CD4-positive, alpha-beta T cell (primary cell): ENCODE measurements at regions not wholly inside any gene's neighbourhood (a gene's known extent, or its start where the extent isn't known, plus 50 kb on each side); places are given as distances from the start of the nearest gene placed in this dataset.

Experiments used
- ATAC-seq: fragments of 200-7000 bp; cut with Tn5 transposase; one replicate; pipeline ENCODE4 v1.10.0; 2022; ENCODE audit warnings: mild to moderate bottlenecking; ENCODE audit not compliant: poor library complexity
- CTCF ChIA-PET: fragments of 350-600 bp; sonication (Branson Sonifier 250); formaldehyde crosslinking; loops from one replicate; lab custom pipeline; 2021; ENCODE audit warnings: antibody characterized with exemption, inconsistent platforms; lab: Charles Lee
- POLR2A ChIA-PET: fragments of 350-600 bp; sonication (Branson Sonifier 250); formaldehyde crosslinking; loops from one replicate; lab custom pipeline; 2021; ENCODE audit warnings: antibody characterized with exemption, inconsistent platforms; lab: Charles Lee
- DNase-seq, 14 experiments: peaks; one replicate each; pipeline ENCODE4 v3.0.0-alpha.2; 2013 to 2020; ENCODE audit warnings: mixed read lengths in 2 of 14
- H3K27ac ChIP-seq, 2 donors: one replicate each; pipeline versions ENCODE4 v1.5.1 to v1.7.0; 2013; ENCODE audit warnings: low read length in 2 of 2, low read depth in 1 of 2, mild to moderate bottlenecking in 1 of 2
- H3K27me3 ChIP-seq, 2 experiments: 1 replicate in 1 of 2; 2 replicates in 1 of 2; pipeline versions ENCODE4 v1.6.1 to v1.7.0; 2013; ENCODE audit warnings: low read length in 2 of 2, control low read depth in 1 of 2, mild to moderate bottlenecking in 1 of 2, moderate library complexity in 1 of 2; ENCODE audit not compliant: insufficient read depth in 2 of 2, control insufficient read depth in 1 of 2
- H3K36me3 ChIP-seq: one replicate; pipeline ENCODE4 v1.6.1; 2013; ENCODE audit warnings: low read length, control low read depth; ENCODE audit not compliant: insufficient read depth
- H3K4me1 ChIP-seq: one replicate; pipeline ENCODE4 v1.6.1; 2013; ENCODE audit warnings: low read length, control low read depth; ENCODE audit not compliant: insufficient read depth
- H3K4me3 ChIP-seq: one replicate; pipeline ENCODE4 v1.5.1; 2013; ENCODE audit warnings: mild to moderate bottlenecking, low read length, moderate library complexity
- H3K9me3 ChIP-seq, 2 experiments: 1 replicate in 1 of 2; 2 replicates in 1 of 2; pipeline versions ENCODE4 v1.6.1 to v1.7.0; 2013; ENCODE audit warnings: low read length in 2 of 2, mild to moderate bottlenecking in 2 of 2, control low read depth in 1 of 2, moderate library complexity in 1 of 2; ENCODE audit not compliant: control insufficient read depth in 1 of 2, insufficient read depth in 1 of 2
- H3K27ac Mint-ChIP-seq: one replicate; pipeline ENCODE4 v1.8.0; 2020; ENCODE audit warnings: mixed read lengths
- H3K27me3 Mint-ChIP-seq: one replicate; pipeline ENCODE4 v1.8.0; 2021; ENCODE audit warnings: mixed read lengths
- H3K36me3 Mint-ChIP-seq: one replicate; pipeline ENCODE4 v1.8.0; 2021; ENCODE audit warnings: low read depth, mixed read lengths
- H3K4me1 Mint-ChIP-seq: one replicate; pipeline ENCODE4 v1.8.0; 2021; ENCODE audit warnings: low read depth, mixed read lengths
- H3K4me3 Mint-ChIP-seq: one replicate; pipeline ENCODE4 v1.8.0; 2020; ENCODE audit warnings: mild to moderate bottlenecking, mixed read lengths
- H3K9me3 Mint-ChIP-seq: one replicate; pipeline ENCODE4 v1.8.0; 2020; ENCODE audit warnings: mixed read lengths
- intact Hi-C, 2 experiments: fragments of 100-400 bp; cut with DNase I in 1 of 2; cut with micrococcal nuclease in 1 of 2; formaldehyde crosslinking; loops; one replicate each; pipeline versions ENCODE4 v1.15.1 to v1.9.0; 2023 to 2025; cut with DNase I, micrococcal nuclease
- TF ChIP-seq, protein P1 (sequence below): fragments of 200-600 bp; IDR thresholded peaks from one replicate; pipeline ENCODE4 v1.8.0; 2022; ENCODE audit warnings: antibody characterized with exemption, mild to moderate bottlenecking

GRCh38 chr9:103700195-103700962 is 393.7 kb upstream of the SMC2 start:
- Mint-ChIP-seq H3K4me3 (no peak overlapping the region), H3K4me1 (no peaks in the 10 kb centered on the region), H3K9me3 (peaks cover 5% of the 10 kb centered on the region), H3K27ac (no peak overlapping the region), H3K27me3 (no peaks in the 10 kb centered on the region), H3K36me3 (no peaks in the 10 kb centered on the region)
- Histone ChIP-seq H3K27me3 (no peaks in the 10 kb centered on the region), H3K9me3 (no peaks in the 10 kb centered on the region), H3K27ac (no peak overlapping the region), H3K36me3 (no peaks in the 10 kb centered on the region), H3K4me3 (no peak overlapping the region), H3K4me1 (no peaks in the 10 kb centered on the region)
- intact Hi-C loops = no loop called here
- no peak for ATAC-seq
- CTCF ChIA-PET = no interaction called here
- DNase-seq = no peak
- POLR2A ChIA-PET = no interaction called here
- TF ChIP-seq, protein P1, sequence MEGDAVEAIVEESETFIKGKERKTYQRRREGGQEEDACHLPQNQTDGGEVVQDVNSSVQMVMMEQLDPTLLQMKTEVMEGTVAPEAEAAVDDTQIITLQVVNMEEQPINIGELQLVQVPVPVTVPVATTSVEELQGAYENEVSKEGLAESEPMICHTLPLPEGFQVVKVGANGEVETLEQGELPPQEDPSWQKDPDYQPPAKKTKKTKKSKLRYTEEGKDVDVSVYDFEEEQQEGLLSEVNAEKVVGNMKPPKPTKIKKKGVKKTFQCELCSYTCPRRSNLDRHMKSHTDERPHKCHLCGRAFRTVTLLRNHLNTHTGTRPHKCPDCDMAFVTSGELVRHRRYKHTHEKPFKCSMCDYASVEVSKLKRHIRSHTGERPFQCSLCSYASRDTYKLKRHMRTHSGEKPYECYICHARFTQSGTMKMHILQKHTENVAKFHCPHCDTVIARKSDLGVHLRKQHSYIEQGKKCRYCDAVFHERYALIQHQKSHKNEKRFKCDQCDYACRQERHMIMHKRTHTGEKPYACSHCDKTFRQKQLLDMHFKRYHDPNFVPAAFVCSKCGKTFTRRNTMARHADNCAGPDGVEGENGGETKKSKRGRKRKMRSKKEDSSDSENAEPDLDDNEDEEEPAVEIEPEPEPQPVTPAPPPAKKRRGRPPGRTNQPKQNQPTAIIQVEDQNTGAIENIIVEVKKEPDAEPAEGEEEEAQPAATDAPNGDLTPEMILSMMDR = no peak

- H3K9me3 ChIP-seq = no peaks in the 10 kb centered on the region
- ATAC-seq (no peak), DNase-seq (no peak)
- no peak overlapping the region for H3K4me3 ChIP-seq
- Mint-ChIP-seq H3K9me3 (peaks cover 5% of the 10 kb centered on the region), H3K27me3 (no peaks in the 10 kb centered on the region), H3K27ac (no peak overlapping the region), H3K4me3 (no peak overlapping the region), H3K4me1 (no peaks in the 10 kb centered on the region), H3K36me3 (no peaks in the 10 kb centered on the region)
- no peaks in the 10 kb centered on the region for H3K27me3 ChIP-seq
- no peaks in the 10 kb centered on the region for H3K36me3 ChIP-seq
- ChIA-PET CTCF (no interaction called here), POLR2A (no interaction called here)
- no peak overlapping the region for H3K27ac ChIP-seq
- intact Hi-C loops = no loop called here
- TF ChIP-seq, protein P1 = no peak
- no peaks in the 10 kb centered on the region for H3K4me1 ChIP-seq
Observed at GRCh38 chr9:103702572-103702971, 391.5 kb upstream of the SMC2 start.

DNA sequence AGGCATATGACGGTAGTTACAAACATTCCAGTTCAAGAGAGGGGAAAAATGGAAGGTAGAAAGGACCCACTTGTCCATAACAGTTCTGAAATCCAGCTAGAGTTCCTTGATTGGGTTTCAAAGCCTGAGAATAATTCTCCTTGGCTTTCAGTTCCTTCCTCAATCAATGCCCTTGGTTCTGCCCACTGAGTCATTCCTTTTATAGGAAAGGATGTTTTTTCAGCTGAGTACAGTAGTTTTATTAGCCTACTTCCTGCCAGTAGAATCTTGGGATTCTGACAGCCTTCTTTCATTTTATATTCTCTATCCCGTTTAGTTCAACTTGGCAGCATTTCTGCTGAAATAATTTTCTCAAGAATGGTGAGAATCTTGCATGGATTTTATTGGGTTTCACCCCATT is 386.9 kb upstream of the SMC2 start:
- Histone ChIP-seq H3K36me3 (no peaks in the 10 kb centered on the region), H3K9me3 (no peaks in the 10 kb centered on the region), H3K27ac (no peak overlapping the region), H3K27me3 (no peaks in the 10 kb centered on the region), H3K4me1 (no peaks in the 10 kb centered on the region), H3K4me3 (no peak overlapping the region)
- intact Hi-C loops = no loop called here
- peaks cover 9% of the 10 kb centered on the region for H3K9me3 Mint-ChIP-seq
- DNase-seq (no peak), ATAC-seq (no peak)
- TF ChIP-seq, protein P1 = no peak
- POLR2A ChIA-PET = no interaction called here
- no peak overlapping the region for H3K4me3 Mint-ChIP-seq
- H3K27ac Mint-ChIP-seq = no peak overlapping the region
- CTCF ChIA-PET = no interaction called here
- H3K4me1 Mint-ChIP-seq = no peaks in the 10 kb centered on the region
- no peaks in the 10 kb centered on the region for H3K27me3 Mint-ChIP-seq
- no peaks in the 10 kb centered on the region for H3K36me3 Mint-ChIP-seq
